ENCODE measurements at regions not wholly inside any gene's neighbourhood (a gene's known extent, or its start where the extent isn't known, plus 50 kb on each side); places are given as distances from the start of the nearest gene placed in this dataset.

GRCh38 chr3:177936721-177937120, 599.5 kb upstream of the KCNMB2 start:
- TF ChIP-seq CTCF (IDR thresholded peaks at IDR 0.05) (no peak), E2F1 (CRISPR knock-in tag; IDR thresholded peaks at IDR 0.05) (no peak), SP1 (CRISPR knock-in tag; conservative IDR thresholded peaks at IDR 0.05) (no peak), MLX (CRISPR knock-in tag; IDR thresholded peaks at IDR 0.05) (no peak), ZNF281 (CRISPR knock-in tag; IDR thresholded peaks at IDR 0.05) (no peak), HMGXB4 (CRISPR knock-in tag; IDR thresholded peaks at IDR 0.05) (no peak), NR1H2 (CRISPR knock-in tag; IDR thresholded peaks at IDR 0.05) (no peak), ETV6 (CRISPR knock-in tag; IDR thresholded peaks at IDR 0.05) (no peak), HMGA2 (CRISPR knock-in tag; IDR thresholded peaks at IDR 0.05) (no peak)
